Adrenal gland (tissue), 9 donors: ENCODE measurements at regions not wholly inside any gene's neighbourhood (a gene's known extent, or its start where the extent isn't known, plus 50 kb on each side); places are given as distances from the start of the nearest gene placed in this dataset.
A peak's percentile ranks its signal among the peaks of the same experiment; 100 is the strongest.
"Not testable (repeated sequence)": the region's sequence is repeated elsewhere in the genome, so short reads cannot be mapped to it uniquely, and the experiment has no call there.

Experiments used
- DNase-seq, 7 donors: peaks; one replicate each; pipeline ENCODE4 v3.0.0-alpha.2; 2019 to 2020
- H3K27ac ChIP-seq, 5 donors: fragments of 200-600 bp; sonication (generic) in 4 of 5; 1 replicate in 3 of 5; 2 replicates in 2 of 5; pipeline versions ENCODE4 v1.5.1 to v1.8.0; 2016 to 2020; ENCODE audit warnings: mild to moderate bottlenecking in 1 of 5
- H3K27me3 ChIP-seq: fragments of 200-600 bp; 2 replicates; pipeline ENCODE4 v1.8.0; 2021
- H3K36me3 ChIP-seq, 2 donors: fragments of 200-600 bp; replicated peaks in 1 of 2; 1 replicate in 1 of 2; 2 replicates in 1 of 2; pipeline versions ENCODE4 v1.5.1 to v1.8.0; 2018 to 2022
- H3K4me1 ChIP-seq, 2 donors: fragments of 200-600 bp; replicated peaks in 1 of 2; 1 replicate in 1 of 2; 2 replicates in 1 of 2; pipeline versions ENCODE4 v1.5.1 to v1.8.0; 2018 to 2021
- H3K4me3 ChIP-seq, 4 donors: fragments of 200-600 bp; sonication (generic) in 3 of 4; one replicate each; pipeline ENCODE4 v1.5.1; 2016 to 2018
- H3K9me3 ChIP-seq, 3 donors: fragments of 200-600 bp; sonication (generic) in 1 of 3; replicated peaks in 1 of 3; 1 replicate in 2 of 3; 2 replicates in 1 of 3; pipeline versions ENCODE4 v1.5.1 to v1.8.0; 2016 to 2021
- CTCF ChIP-seq, 6 experiments: fragments of 450-650 bp in 4 of 6; fragments of 200-600 bp in 2 of 6; sonication (generic) in 1 of 6; IDR thresholded peaks; 1 replicate in 5 of 6; 2 replicates in 1 of 6; pipeline versions ENCODE4 v1.5.1 to v1.8.0; 2016 to 2021; ENCODE audit warnings: antibody characterized with exemption in 6 of 6, mild to moderate bottlenecking in 2 of 6, moderate library complexity in 1 of 6
- POLR2A ChIP-seq, 2 donors: fragments of 450-650 bp; IDR thresholded peaks; one replicate each; pipeline ENCODE4 v1.6.1; 2017; ENCODE audit warnings: antibody characterized with exemption in 2 of 2, mild to moderate bottlenecking in 2 of 2, moderate library complexity in 1 of 2
- WGBS, 4 donors: extraction: QIAGEN DNeasy Blood & Tissue Kit in 2 of 4; methylation state at CpG; one replicate each; pipeline versions ENCODE4 v1.1.5 to v1.1.7; 2013 to 2017; 5-methylcytosine and 5-hydroxymethylcytosine counted together
- intact Hi-C, 2 donors: fragments of 100-400 bp; cut with DNase I; formaldehyde crosslinking; loops; one replicate each; pipeline versions ENCODE4 v1.14.1 to v1.15.0; 2022 to 2023
- donor health status: healthy with polysubstance abuse.
- donor health status: Bipolar disorder and iron deficiency.
- donor health status: DM: yes; HTN: yes; CAD: no.
- donor health status: DM: no; HTN: no; CAD: no.
- donor health status: DM: no; HTN: no; CAD: no.

DNA sequence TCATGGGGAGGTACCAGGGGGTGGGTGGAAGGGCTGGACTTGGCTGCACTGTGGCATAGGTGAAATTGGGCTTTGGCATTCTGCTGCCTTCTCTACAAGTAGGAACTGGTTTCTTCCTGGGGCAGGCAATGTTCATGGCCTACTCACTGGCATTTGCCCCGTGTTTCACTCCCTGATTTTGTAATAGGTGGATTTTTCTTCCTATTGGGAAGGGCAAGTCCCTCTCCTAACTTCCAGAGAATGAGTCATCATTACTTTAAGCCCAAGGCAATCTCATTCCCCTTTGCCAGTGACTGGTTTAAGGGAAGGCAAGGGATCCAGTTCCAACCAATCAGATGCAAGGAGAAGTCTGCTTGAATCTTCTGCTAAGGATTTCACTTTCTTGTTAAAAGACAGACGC, 67.9 kb upstream of the ANKRD55 start:
- no peaks in the 10 kb centered on the region for H3K27me3 ChIP-seq
- TF ChIP-seq POLR2A (IDR thresholded peaks at IDR 0.05) (no peak), CTCF (IDR thresholded peaks at IDR 0.05) (no peak)
- H3K9me3 ChIP-seq: no peaks in the 10 kb centered on the region
- no peak overlapping the region for H3K27ac ChIP-seq
- intact Hi-C loops: no loop called here
- no peak overlapping the region for H3K4me3 ChIP-seq
- no peaks in the 10 kb centered on the region for H3K36me3 ChIP-seq
- DNase-seq: no peak
- no peaks in the 10 kb centered on the region for H3K4me1 ChIP-seq
- WGBS, 4 donors: 79 to 94% (median 92%) methylated on average over 2 of the region's 2 CpGs

- Histone ChIP-seq H3K4me1 (no peaks in the 10 kb centered on the region), H3K36me3 (no peaks in the 10 kb centered on the region), H3K4me3 (no peak overlapping the region), H3K9me3 (no peaks in the 10 kb centered on the region), H3K27ac (peak overlapping the region in 1 of 5 donors; percentile 0), H3K27me3 (no peaks in the 10 kb centered on the region)
- 52 to 58% (median 57%) methylated on average over 5 of the region's 5 CpGs for WGBS, 4 donors
- no peak for DNase-seq
- TF ChIP-seq POLR2A (IDR thresholded peaks at IDR 0.05) (no peak), CTCF (IDR thresholded peaks at IDR 0.05) (no peak)
- intact Hi-C loops: no loop called here
These were observed 66.1 kb upstream of the ANKRD55 start for GRCh38 chr5:56299212-56299611.

GRCh38 chr5:56298336-56299090, 65.4 kb upstream of the ANKRD55 start:
- TF ChIP-seq POLR2A (IDR thresholded peaks at IDR 0.05) (no peak), CTCF (IDR thresholded peaks at IDR 0.05) (no peak)
- no peak overlapping the region for H3K4me3 ChIP-seq
- WGBS, 4 donors: 70 to 86% (median 83%) methylated on average over 8 of the region's 8 CpGs
- H3K36me3 ChIP-seq: no peaks in the 10 kb centered on the region
- peak in 1 of 7 donors; percentile 30 for DNase-seq
- no peaks in the 10 kb centered on the region for H3K4me1 ChIP-seq
- H3K27ac ChIP-seq: peak overlapping the region in 1 of 5 donors; percentile 0
- no peaks in the 10 kb centered on the region for H3K9me3 ChIP-seq
- intact Hi-C loops: no loop called here
- H3K27me3 ChIP-seq: no peaks in the 10 kb centered on the region

- 32 to 66% (median 61%) methylated on average over 2 of the region's 2 CpGs for WGBS, 4 donors
- Histone ChIP-seq H3K9me3 (no peaks in the 10 kb centered on the region), H3K27ac (no peak overlapping the region), H3K36me3 (no peaks in the 10 kb centered on the region), H3K4me1 (no peaks in the 10 kb centered on the region), H3K27me3 (no peaks in the 10 kb centered on the region), H3K4me3 (no peak overlapping the region)
- DNase-seq: no peak
- intact Hi-C loops: no loop called here
- TF ChIP-seq POLR2A (IDR thresholded peaks at IDR 0.05): no peak
- no peak for TF ChIP-seq CTCF (IDR thresholded peaks at IDR 0.05)
These were observed 64.7 kb upstream of the ANKRD55 start for GRCh38 chr5:56297851-56298250.

- H3K36me3 ChIP-seq, H3K4me3 ChIP-seq, H3K27ac ChIP-seq, DNase-seq, H3K9me3 ChIP-seq, intact Hi-C loops, H3K27me3 ChIP-seq, H3K4me1 ChIP-seq: not testable (repeated sequence)
- WGBS, 4 donors: 93 to 96% (median 94%) methylated on average over 3 to 23 of the region's 23 CpGs
These were observed 62.2 kb upstream of the ANKRD55 start for GRCh38 chr5:56295311-56295710.
